ENCODE measurements at regions not wholly inside any gene's neighbourhood (a gene's known extent, or its start where the extent isn't known, plus 50 kb on each side); places are given as distances from the start of the nearest gene placed in this dataset.
"Not testable (repeated sequence)": the region's sequence is repeated elsewhere in the genome, so short reads cannot be mapped to it uniquely, and the experiment has no call there.

- H3K4me3 ChIP-seq (ENCODE audit: low read depth, low read length), result no peak overlapping the region
Measured at GRCh38 chr13:46473806-46474205, 79.2 kb upstream of the LRCH1 start.

GRCh38 chr13:46472384-46472783 lies 80.6 kb upstream of the LRCH1 start:
- in situ Hi-C loops (cut with HindIII; ENCODE audit: low pct_ligation_motif_present, low sequenced_read_pairs), result no loop called here

More at GRCh38 chr13:46473806-46474205, 79.2 kb upstream of the LRCH1 start:
- TF ChIP-seq, protein P1, sequence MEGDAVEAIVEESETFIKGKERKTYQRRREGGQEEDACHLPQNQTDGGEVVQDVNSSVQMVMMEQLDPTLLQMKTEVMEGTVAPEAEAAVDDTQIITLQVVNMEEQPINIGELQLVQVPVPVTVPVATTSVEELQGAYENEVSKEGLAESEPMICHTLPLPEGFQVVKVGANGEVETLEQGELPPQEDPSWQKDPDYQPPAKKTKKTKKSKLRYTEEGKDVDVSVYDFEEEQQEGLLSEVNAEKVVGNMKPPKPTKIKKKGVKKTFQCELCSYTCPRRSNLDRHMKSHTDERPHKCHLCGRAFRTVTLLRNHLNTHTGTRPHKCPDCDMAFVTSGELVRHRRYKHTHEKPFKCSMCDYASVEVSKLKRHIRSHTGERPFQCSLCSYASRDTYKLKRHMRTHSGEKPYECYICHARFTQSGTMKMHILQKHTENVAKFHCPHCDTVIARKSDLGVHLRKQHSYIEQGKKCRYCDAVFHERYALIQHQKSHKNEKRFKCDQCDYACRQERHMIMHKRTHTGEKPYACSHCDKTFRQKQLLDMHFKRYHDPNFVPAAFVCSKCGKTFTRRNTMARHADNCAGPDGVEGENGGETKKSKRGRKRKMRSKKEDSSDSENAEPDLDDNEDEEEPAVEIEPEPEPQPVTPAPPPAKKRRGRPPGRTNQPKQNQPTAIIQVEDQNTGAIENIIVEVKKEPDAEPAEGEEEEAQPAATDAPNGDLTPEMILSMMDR (IDR thresholded peaks at IDR 0.05; ENCODE audit: low read depth, low read length, missing control alignments), result no peak
- Histone ChIP-seq H3K27me3 (replicated peaks) (no peaks in the 10 kb centered on the region), H3K27ac (no peak overlapping the region), H3K36me3 (replicated peaks) (no peaks in the 10 kb centered on the region)
- in situ Hi-C loops (cut with HindIII; ENCODE audit: low pct_ligation_motif_present, low sequenced_read_pairs), result no loop called here
- DNase-seq, result no peak

GRCh38 chr13:46469699-46470098 lies 82.6 kb upstream of the RUBCNL start:
- in situ Hi-C loops (cut with HindIII; ENCODE audit: low pct_ligation_motif_present, low sequenced_read_pairs); DNase-seq; H3K4me3 ChIP-seq (ENCODE audit: low read depth, low read length); H3K27ac ChIP-seq; H3K36me3 ChIP-seq (replicated peaks); H3K27me3 ChIP-seq (replicated peaks): not testable (repeated sequence)

More at GRCh38 chr13:46472384-46472783, 80.6 kb upstream of the LRCH1 start:
- TF ChIP-seq, protein P1 (IDR thresholded peaks at IDR 0.05; ENCODE audit: low read depth, low read length, missing control alignments), result no peak
- H3K27me3 ChIP-seq (replicated peaks), result no peaks in the 10 kb centered on the region
- H3K4me3 ChIP-seq (ENCODE audit: low read depth, low read length), result no peak overlapping the region
- H3K27ac ChIP-seq, result no peak overlapping the region
- no peak for DNase-seq
- H3K36me3 ChIP-seq (replicated peaks), result no peaks in the 10 kb centered on the region

DNA sequence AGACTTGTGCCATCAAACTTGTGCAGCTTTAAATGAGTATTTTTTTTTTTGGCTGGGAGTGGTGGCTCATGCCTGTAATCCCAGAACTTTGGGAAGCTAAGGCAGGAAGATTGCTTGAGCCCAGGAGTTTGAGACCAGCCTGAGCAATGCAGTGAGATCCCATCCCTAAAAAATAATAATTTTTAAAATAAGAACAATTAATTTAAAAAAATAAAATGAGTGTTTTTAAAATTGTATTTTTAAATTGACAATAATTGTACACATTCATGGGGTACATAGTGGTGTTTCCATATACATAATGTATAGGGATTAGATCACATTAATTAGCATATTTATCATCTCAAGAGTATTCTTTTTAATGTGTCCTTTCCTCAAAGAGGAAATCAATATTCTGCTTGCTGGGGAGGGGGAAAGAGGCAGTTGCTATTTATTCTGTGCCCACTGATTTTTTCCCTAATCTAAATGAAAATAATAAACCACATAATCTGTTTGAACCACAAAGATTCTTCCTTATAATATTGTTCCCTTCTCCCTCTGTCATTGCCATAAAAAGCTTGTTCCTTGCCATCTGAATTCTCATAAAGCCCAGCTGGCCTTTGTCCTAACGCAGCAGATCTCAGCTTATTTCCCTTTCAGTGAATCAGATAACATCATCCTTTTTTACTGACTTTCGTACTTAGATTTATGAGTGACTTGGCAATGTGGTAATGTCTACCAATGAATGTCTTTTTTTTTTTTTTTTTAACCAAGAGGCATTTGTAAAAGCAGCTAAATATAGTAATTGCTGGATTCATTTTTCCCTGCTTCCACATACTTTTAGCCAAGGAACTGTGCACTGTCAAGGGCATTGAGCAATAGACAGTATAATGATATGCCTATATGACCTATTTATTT lies 81.8 kb upstream of the RUBCNL start:
- Histone ChIP-seq H3K27me3 (replicated peaks) (no peaks in the 10 kb centered on the region), H3K4me3 (ENCODE audit: low read depth, low read length) (no peak overlapping the region), H3K36me3 (replicated peaks) (no peaks in the 10 kb centered on the region), H3K27ac (no peak overlapping the region)
- DNase-seq, result no peak
- in situ Hi-C loops (cut with HindIII; ENCODE audit: low pct_ligation_motif_present, low sequenced_read_pairs), result no loop called here
- TF ChIP-seq, protein P1 (IDR thresholded peaks at IDR 0.05; ENCODE audit: low read depth, low read length, missing control alignments), result no peak

GRCh38 chr13:46467694-46468093 lies 80.6 kb upstream of the RUBCNL start:
- H3K27ac ChIP-seq; H3K4me3 ChIP-seq (ENCODE audit: low read depth, low read length); in situ Hi-C loops (cut with HindIII; ENCODE audit: low pct_ligation_motif_present, low sequenced_read_pairs); H3K27me3 ChIP-seq (replicated peaks); H3K36me3 ChIP-seq (replicated peaks); DNase-seq: not testable (repeated sequence)

DNA sequence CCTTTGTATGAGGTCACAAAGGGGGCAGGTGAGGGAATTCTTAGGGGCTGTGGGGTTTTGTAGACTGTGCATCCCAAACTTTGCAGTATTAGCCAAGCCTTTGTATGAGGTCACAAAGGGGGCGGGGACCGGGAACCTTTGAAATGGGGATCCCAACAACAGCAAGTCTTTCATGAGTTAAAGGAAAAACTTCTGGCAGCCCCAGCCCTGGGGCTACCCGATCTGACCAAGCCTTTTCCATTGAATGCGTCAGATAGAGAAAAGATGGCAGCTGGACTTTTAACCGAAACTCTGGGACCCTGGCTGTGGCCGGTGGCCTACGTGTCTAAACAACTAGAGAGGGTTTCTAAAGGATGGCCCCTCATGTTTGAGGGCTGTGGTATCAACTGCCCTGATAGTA lies 79.0 kb upstream of the RUBCNL start:
- in situ Hi-C loops (cut with HindIII; ENCODE audit: low pct_ligation_motif_present, low sequenced_read_pairs); H3K27ac ChIP-seq; H3K27me3 ChIP-seq (replicated peaks); DNase-seq; H3K4me3 ChIP-seq (ENCODE audit: low read depth, low read length); H3K36me3 ChIP-seq (replicated peaks): not testable (repeated sequence)

DNA sequence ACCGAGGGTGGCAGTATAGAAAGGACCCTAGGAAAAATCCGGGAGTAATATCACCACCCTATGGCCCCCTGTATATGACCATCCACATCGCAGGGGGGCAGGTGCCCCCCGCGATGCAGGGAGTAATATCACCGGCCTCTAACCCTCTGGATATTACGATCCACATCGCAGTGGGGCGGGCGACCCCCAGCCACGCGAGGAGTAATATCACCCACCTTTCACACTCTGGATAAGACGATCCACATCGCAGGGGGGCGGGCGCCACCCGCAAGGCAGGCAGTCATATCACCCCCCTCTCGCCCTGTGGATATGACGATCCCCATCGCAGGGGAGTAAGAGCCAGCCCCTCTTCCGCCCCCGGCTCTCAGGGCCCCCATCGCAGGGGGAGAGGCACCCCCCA lies 76.7 kb upstream of the RUBCNL start:
- no peak for DNase-seq
- Histone ChIP-seq H3K36me3 (replicated peaks) (no peaks in the 10 kb centered on the region), H3K4me3 (ENCODE audit: low read depth, low read length) (no peak overlapping the region), H3K27ac (no peak overlapping the region), H3K27me3 (replicated peaks) (no peaks in the 10 kb centered on the region)
- TF ChIP-seq, protein P1 (IDR thresholded peaks at IDR 0.05; ENCODE audit: low read depth, low read length, missing control alignments), result no peak
- in situ Hi-C loops (cut with HindIII; ENCODE audit: low pct_ligation_motif_present, low sequenced_read_pairs), result no loop called here

- in situ Hi-C loops (cut with HindIII; ENCODE audit: low pct_ligation_motif_present, low sequenced_read_pairs); H3K4me3 ChIP-seq (ENCODE audit: low read depth, low read length); H3K27ac ChIP-seq; DNase-seq; H3K27me3 ChIP-seq (replicated peaks); H3K36me3 ChIP-seq (replicated peaks): not testable (repeated sequence)
Measured at GRCh38 chr13:46460223-46460622, 73.2 kb upstream of the RUBCNL start.

- H3K27ac ChIP-seq; H3K4me3 ChIP-seq (ENCODE audit: low read depth, low read length); DNase-seq; H3K36me3 ChIP-seq (replicated peaks); H3K27me3 ChIP-seq (replicated peaks); in situ Hi-C loops (cut with HindIII; ENCODE audit: low pct_ligation_motif_present, low sequenced_read_pairs): not testable (repeated sequence)
Measured at GRCh38 chr13:46457255-46457654, 70.2 kb upstream of the RUBCNL start.

All from brain microvascular endothelial cell (primary cell).